ENCODE measurements at regions not wholly inside any gene's neighbourhood (a gene's known extent, or its start where the extent isn't known, plus 50 kb on each side); places are given as distances from the start of the nearest gene placed in this dataset.

DNA sequence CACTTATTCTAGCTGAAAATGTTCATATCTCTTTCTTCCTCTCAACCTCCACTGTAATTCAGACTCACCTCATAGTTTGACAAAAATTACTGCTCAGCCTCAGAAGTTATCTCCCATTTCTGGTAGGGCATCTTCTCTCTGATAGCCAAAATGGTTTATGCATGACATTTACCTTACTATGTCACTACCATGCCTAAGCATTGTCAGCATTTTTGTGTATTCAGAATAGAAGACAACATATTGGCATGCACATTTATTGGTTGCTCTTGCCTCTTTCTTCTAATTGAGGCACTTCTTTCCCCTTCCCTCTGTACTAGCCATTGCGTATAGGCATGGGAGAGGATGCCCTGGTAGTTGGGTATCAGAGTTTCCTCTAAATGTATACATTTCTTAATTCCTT lies 406.1 kb upstream of the DCC start:
- Histone ChIP-seq H3K4me3 (no peak overlapping the region), H3K27ac (no peak overlapping the region), H3K9me3 (no peaks in the 10 kb centered on the region), H3K36me3 (no peaks in the 10 kb centered on the region), H3K27me3 (no peaks in the 10 kb centered on the region), H3K4me1 (no peaks in the 10 kb centered on the region)
- TF ChIP-seq POLR2AphosphoS5 (IDR thresholded peaks at IDR 0.05; ENCODE audit: insufficient read depth in 1 of 2, low read depth in 1 of 2) (no peak), POLR2A (IDR thresholded peaks at IDR 0.05) (no peak)
- TF ChIP-seq, protein P1, sequence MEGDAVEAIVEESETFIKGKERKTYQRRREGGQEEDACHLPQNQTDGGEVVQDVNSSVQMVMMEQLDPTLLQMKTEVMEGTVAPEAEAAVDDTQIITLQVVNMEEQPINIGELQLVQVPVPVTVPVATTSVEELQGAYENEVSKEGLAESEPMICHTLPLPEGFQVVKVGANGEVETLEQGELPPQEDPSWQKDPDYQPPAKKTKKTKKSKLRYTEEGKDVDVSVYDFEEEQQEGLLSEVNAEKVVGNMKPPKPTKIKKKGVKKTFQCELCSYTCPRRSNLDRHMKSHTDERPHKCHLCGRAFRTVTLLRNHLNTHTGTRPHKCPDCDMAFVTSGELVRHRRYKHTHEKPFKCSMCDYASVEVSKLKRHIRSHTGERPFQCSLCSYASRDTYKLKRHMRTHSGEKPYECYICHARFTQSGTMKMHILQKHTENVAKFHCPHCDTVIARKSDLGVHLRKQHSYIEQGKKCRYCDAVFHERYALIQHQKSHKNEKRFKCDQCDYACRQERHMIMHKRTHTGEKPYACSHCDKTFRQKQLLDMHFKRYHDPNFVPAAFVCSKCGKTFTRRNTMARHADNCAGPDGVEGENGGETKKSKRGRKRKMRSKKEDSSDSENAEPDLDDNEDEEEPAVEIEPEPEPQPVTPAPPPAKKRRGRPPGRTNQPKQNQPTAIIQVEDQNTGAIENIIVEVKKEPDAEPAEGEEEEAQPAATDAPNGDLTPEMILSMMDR (IDR thresholded peaks at IDR 0.05) = no peak
- intact Hi-C loops (cut with DNase I) = no loop called here
- no peak for DNase-seq (ENCODE audit: extremely low spot score in 2 of 2)

DNA sequence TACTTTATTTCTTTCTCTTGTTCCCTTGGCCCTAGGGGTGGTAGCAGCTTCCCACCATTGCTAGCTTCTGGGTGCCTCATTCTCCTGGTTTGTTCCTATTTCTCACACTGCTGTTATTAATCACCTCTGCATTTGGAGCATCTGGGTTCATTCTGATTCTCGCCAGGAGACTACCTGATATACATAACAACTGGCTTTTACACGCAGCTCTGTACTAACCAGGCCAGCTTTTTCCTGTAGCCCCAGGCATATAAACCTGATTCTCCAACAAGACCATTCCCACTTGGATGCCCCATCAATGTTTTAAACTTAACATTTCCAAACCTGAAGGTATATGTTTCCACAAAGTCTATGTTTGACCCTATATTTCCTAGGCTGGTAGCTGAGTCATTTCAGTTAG lies 403.9 kb upstream of the DCC start:
- H3K36me3 ChIP-seq = no peaks in the 10 kb centered on the region
- H3K9me3 ChIP-seq = no peaks in the 10 kb centered on the region
- H3K4me1 ChIP-seq = no peaks in the 10 kb centered on the region
- no peaks in the 10 kb centered on the region for H3K27me3 ChIP-seq
- intact Hi-C loops (cut with DNase I) = no loop called here
- TF ChIP-seq, protein P1 (IDR thresholded peaks at IDR 0.05) = no peak
- no peak for TF ChIP-seq POLR2AphosphoS5 (IDR thresholded peaks at IDR 0.05; ENCODE audit: insufficient read depth in 1 of 2, low read depth in 1 of 2)
- no peak for TF ChIP-seq POLR2A (IDR thresholded peaks at IDR 0.05)
- no peak overlapping the region for H3K27ac ChIP-seq
- no peak for DNase-seq (ENCODE audit: extremely low spot score in 2 of 2)
- no peak overlapping the region for H3K4me3 ChIP-seq

DNA sequence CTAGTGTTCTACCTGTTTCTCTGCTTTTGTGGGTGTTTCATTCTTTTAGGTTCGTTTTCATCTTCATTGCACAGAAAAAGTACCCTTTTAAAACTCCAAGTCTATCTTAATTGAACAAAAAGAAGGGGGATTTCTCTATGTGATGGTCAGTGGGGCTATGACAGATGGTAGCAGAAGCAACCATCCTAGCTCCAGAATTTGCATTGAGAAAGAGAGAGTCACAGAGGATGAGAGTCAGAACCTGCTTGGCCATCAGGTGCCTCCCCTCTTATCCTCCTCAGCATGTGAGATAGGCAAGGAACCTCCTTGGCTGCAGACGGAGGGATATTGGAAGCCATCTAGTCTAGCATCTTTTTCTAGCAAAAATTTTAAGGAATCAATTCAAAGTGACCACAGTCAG lies 398.0 kb upstream of the DCC start:
- no peak overlapping the region for H3K4me3 ChIP-seq
- intact Hi-C loops (cut with DNase I) = no loop called here
- no peak for DNase-seq (ENCODE audit: extremely low spot score in 2 of 2)
- no peaks in the 10 kb centered on the region for H3K4me1 ChIP-seq
- H3K36me3 ChIP-seq = no peaks in the 10 kb centered on the region
- no peak overlapping the region for H3K27ac ChIP-seq
- TF ChIP-seq POLR2A (IDR thresholded peaks at IDR 0.05) = no peak
- TF ChIP-seq, protein P1 (IDR thresholded peaks at IDR 0.05) = no peak
- H3K27me3 ChIP-seq = no peaks in the 10 kb centered on the region
- H3K9me3 ChIP-seq = no peaks in the 10 kb centered on the region

DNA sequence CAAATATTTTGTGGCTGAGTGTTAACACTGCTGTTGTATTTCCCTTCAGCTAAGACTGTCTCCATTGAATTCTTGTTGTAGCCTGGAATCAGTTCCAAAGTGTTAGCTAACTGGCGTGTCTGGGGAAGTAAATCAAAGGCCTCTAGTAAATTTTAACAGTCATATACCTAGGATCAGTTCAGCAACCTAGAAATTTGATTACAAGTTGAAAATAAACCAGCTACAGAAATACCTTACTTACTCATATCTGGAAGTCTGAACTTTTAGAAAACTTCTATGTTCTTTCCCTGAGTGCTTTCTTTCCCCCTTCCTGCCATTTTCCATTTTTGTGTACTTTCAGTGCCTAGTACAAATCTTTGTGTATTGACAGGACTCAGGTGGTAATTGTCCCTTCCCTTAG lies 396.7 kb upstream of the DCC start:
- TF ChIP-seq, protein P1 (IDR thresholded peaks at IDR 0.05) = no peak
- intact Hi-C loops (cut with DNase I) = no loop called here
- no peak for DNase-seq (ENCODE audit: extremely low spot score in 2 of 2)

DNA sequence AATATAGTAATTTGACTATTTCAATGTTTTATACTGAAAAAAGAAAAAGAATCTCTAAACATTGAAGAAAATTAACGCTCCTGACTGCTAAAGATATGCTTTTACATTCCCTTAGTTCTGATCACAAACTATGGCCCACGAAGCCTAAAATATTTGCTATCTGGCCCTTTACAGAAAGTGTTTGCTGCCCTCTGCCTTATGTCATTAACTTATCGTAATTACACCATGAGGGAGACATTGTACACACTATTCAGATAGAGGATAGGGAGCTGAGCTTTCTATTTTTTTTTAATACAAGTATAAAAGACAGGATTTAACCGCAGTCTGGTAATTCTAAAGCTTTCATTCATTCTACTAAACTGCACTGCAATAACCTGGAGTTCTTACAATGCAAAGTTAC lies 393.1 kb upstream of the DCC start:
- no peaks in the 10 kb centered on the region for H3K9me3 ChIP-seq
- no peak overlapping the region for H3K4me3 ChIP-seq
- H3K27me3 ChIP-seq = no peaks in the 10 kb centered on the region
- no peaks in the 10 kb centered on the region for H3K4me1 ChIP-seq
- no peaks in the 10 kb centered on the region for H3K36me3 ChIP-seq
- no peak overlapping the region for H3K27ac ChIP-seq
- no peak for DNase-seq (ENCODE audit: extremely low spot score in 2 of 2)
- TF ChIP-seq, protein P1 (IDR thresholded peaks at IDR 0.05) = no peak
- no peak for TF ChIP-seq POLR2A (IDR thresholded peaks at IDR 0.05)
- TF ChIP-seq POLR2AphosphoS5 (IDR thresholded peaks at IDR 0.05; ENCODE audit: insufficient read depth in 1 of 2, low read depth in 1 of 2) = no peak
- intact Hi-C loops (cut with DNase I) = no loop called here

More for the DNA sequence above, 396.7 kb upstream of the DCC start:
- H3K9me3 ChIP-seq = no peaks in the 10 kb centered on the region
- H3K36me3 ChIP-seq = no peaks in the 10 kb centered on the region
- no peak overlapping the region for H3K27ac ChIP-seq
- no peak overlapping the region for H3K4me3 ChIP-seq
- H3K4me1 ChIP-seq = no peaks in the 10 kb centered on the region
- H3K27me3 ChIP-seq = no peaks in the 10 kb centered on the region

Measured in vagina (tissue), 2 donors.